ENCODE measurements at regions not wholly inside any gene's neighbourhood (a gene's known extent, or its start where the extent isn't known, plus 50 kb on each side); places are given as distances from the start of the nearest gene placed in this dataset.

DNA sequence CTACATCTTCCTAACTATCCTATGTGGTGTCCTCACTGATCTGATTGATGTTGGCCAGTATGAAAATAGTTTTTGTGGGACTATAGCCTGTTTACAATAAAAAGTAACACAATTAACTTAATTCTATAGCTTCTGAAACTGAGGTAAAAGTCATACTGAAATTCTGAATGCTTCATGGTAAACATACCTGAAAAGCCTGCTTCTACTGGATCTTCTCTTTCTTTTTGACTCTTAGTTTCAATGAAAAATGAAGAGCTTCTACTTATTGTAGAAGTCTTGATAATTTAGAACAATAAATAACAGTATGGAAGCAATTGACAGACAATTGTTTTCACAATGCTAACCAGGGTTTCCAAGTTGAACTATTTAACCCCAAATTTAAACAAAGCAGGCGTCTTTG, 383.9 kb upstream of the MMS22L start:
- Histone ChIP-seq H3K18ac (ENCODE audit: extremely low read depth, low read length) (no peak overlapping the region), H3K23me2 (ENCODE audit: low read depth, low read length) (peaks cover 2% of the 10 kb centered on the region; the same call in 1 of the 2 replicates), H2BK15ac (ENCODE audit: low read length) (no peak overlapping the region), H2AFZ (ENCODE audit: low read length) (no peak overlapping the region), H3K4ac (replicated peaks; ENCODE audit: insufficient read length, low read depth, low read length) (no peak overlapping the region), H4K8ac (ENCODE audit: extremely low read depth, insufficient read depth, low read length) (no peak overlapping the region), H3K23ac (ENCODE audit: insufficient read length) (no peak overlapping the region), H3K27me3 (replicated peaks in 1 of 4; ENCODE audit: control insufficient read depth in 3 of 4, extremely low read depth in 1 of 4, insufficient read depth in 3 of 4, low read length in 3 of 4) (no peaks in the 10 kb centered on the region), H2AK5ac (ENCODE audit: low read depth, low read length) (no peak overlapping the region), H2BK12ac (ENCODE audit: low read depth, low read length) (no peak overlapping the region), H3K56ac (replicated peaks; ENCODE audit: insufficient read length, low read depth, low read length) (no peak overlapping the region), H3K14ac (ENCODE audit: insufficient read length) (no peak overlapping the region), H4K91ac (replicated peaks; ENCODE audit: insufficient read length, low read length) (no peak overlapping the region), H3K4me1 (replicated peaks in 1 of 4; ENCODE audit: control insufficient read depth in 3 of 4, insufficient read depth in 4 of 4, low read length in 3 of 4) (peaks cover 0 to 3% (median 0%) of the 10 kb centered on the region in 4 experiments; a peak in 1 of 7 replicates), H2BK5ac (ENCODE audit: low read depth, low read length) (no peak overlapping the region), H3K36me3 (ENCODE audit: control insufficient read depth in 2 of 4, insufficient read depth in 4 of 4, low read length in 3 of 4) (no peaks in the 10 kb centered on the region), H3K27ac (ENCODE audit: low read depth, low read length) (no peak overlapping the region), H3K79me2 (ENCODE audit: control insufficient read depth in 1 of 2, insufficient read depth in 2 of 2, low read length in 2 of 2) (no peaks in the 10 kb centered on the region), H3K9ac (replicated peaks in 1 of 4; ENCODE audit: extremely low read depth in 1 of 4, low read depth in 3 of 4, low read length in 3 of 4) (no peak overlapping the region), H3K9me3 (ENCODE audit: insufficient read depth in 2 of 2, low read depth in 1 of 2, low read length in 1 of 2) (no peaks in the 10 kb centered on the region), H3K79me1 (ENCODE audit: low read depth, low read length) (no peaks in the 10 kb centered on the region), H3K4me3 (ENCODE audit: extremely low read depth in 1 of 4, insufficient read depth in 2 of 4, low read depth in 3 of 4, low read length in 4 of 4) (no peak overlapping the region), H4K5ac (ENCODE audit: insufficient read length, low read depth, low read length) (no peak overlapping the region), H4K20me1 (replicated peaks in 1 of 2; ENCODE audit: control insufficient read depth in 1 of 2, insufficient read depth in 2 of 2, low read length in 2 of 2) (no peaks in the 10 kb centered on the region), H3K4me2 (ENCODE audit: insufficient read depth in 1 of 2, low read depth in 2 of 2, low read length in 2 of 2) (no peak overlapping the region), H2BK120ac (replicated peaks; ENCODE audit: low read depth, low read length) (no peak overlapping the region), H2BK20ac (ENCODE audit: low read length) (no peak overlapping the region)
- WGBS, 2 experiments (ENCODE audit: extremely low coverage in 1 of 2, insufficient coverage in 1 of 2, insufficient read length in 1 of 2, insufficient replicate concordance in 2 of 2, low coverage in 1 of 2, low lambda C conversion rate in 2 of 2, missing lambda C conversion rate in 1 of 2): 86% methylated on average over 1 of the region's 1 CpG; no CpG with 5 or more reads in 1 of the 2 experiments
- DNase-seq (ENCODE audit: low read depth in 1 of 2, low spot score in 2 of 2) (no peak), FAIRE-seq (no peak)
- POLR2A ChIA-PET (ENCODE audit: partially characterized antibody): interaction anchor here (0.6 kb wide), 1 partner anchor 1271 kb away, joined by 4 read pairs; no protein-coding TSS in a partner anchor
- CTCF ChIA-PET (ENCODE audit: partially characterized antibody): no interaction called here
- no peak for TF ChIP-seq NANOG (IDR thresholded peaks at IDR 0.05; ENCODE audit: insufficient read depth, low read depth, low read length, poor library complexity, severe bottlenecking)
- TF ChIP-seq CBX8 (IDR thresholded peaks at IDR 0.05; ENCODE audit: borderline replicate concordance, low read depth, low read length): no peak
- TF ChIP-seq POLR2AphosphoS5 (IDR thresholded peaks at IDR 0.05; ENCODE audit: low read depth, low read length): no peak
- TF ChIP-seq RBBP5 (IDR thresholded peaks at IDR 0.05; ENCODE audit: borderline replicate concordance, low read depth, low read length): no peak
- no peak for TF ChIP-seq YY1 (IDR thresholded peaks at IDR 0.05; ENCODE audit: low read depth, low read length)
